HepG2 (cell line): ENCODE measurements at regions not wholly inside any gene's neighbourhood (a gene's known extent, or its start where the extent isn't known, plus 50 kb on each side); places are given as distances from the start of the nearest gene placed in this dataset.

Experiments
- CTCF ChIP-seq: sonication (generic); formaldehyde crosslinking; IDR thresholded peaks from 2 replicates; pipeline ENCODE4 v1.5.0; 2020; ENCODE audit warnings: mild to moderate bottlenecking, missing genetic modification reagents, moderate library complexity
- EP300 ChIP-seq, 3 experiments: sonication (generic) in 1 of 3; formaldehyde crosslinking in 1 of 3; IDR thresholded peaks; 2 replicates each; pipeline versions ENCODE4 v1.5.1 to v1.6.1; 2011 to 2020; ENCODE audit warnings: low read depth in 2 of 3, low read length in 2 of 3, borderline replicate concordance in 1 of 3, improper control_type of control experiment in 1 of 3, mild to moderate bottlenecking in 1 of 3, missing genetic modification reagents in 1 of 3, moderate library complexity in 1 of 3
- PTBP1 ChIP-seq: fragments of 200-400 bp; formaldehyde crosslinking; IDR thresholded peaks from 2 replicates; pipeline ENCODE4 v1.6.1; 2018; ENCODE audit warnings: low read length, low read depth; ENCODE audit not compliant: poor library complexity, severe bottlenecking
- REST ChIP-seq, 2 experiments: IDR thresholded peaks; 2 replicates each; pipeline ENCODE4 v1.6.1; 2011 to 2012; ENCODE audit warnings: low read length in 2 of 2, borderline replicate concordance in 1 of 2, low read depth in 1 of 2, mild to moderate bottlenecking in 1 of 2, moderate library complexity in 1 of 2
- SMC3 ChIP-seq: IDR thresholded peaks from 2 replicates; pipeline ENCODE4 v1.6.1; 2011; ENCODE audit warnings: low read length, improper control_type of control experiment

- TF ChIP-seq PTBP1: no peak
- TF ChIP-seq CTCF (CRISPR knock-in tag): no peak
- TF ChIP-seq EP300 (IDR thresholded peaks at IDR 0.05; ENCODE audit: low read depth in 2 of 2, low read length in 2 of 2): no peak
- TF ChIP-seq EP300 (CRISPR knock-in tag; IDR thresholded peaks at IDR 0.05; ENCODE audit: borderline replicate concordance): no peak
- TF ChIP-seq SMC3: no peak
- TF ChIP-seq REST (IDR thresholded peaks at IDR 0.05; ENCODE audit: borderline replicate concordance in 1 of 2, low read depth in 1 of 2, low read length in 2 of 2): no peak
These were observed 62.4 kb downstream of the CD24 start for GRCh38 chr6:106912091-106912490.
